ENCODE measurements at regions not wholly inside any gene's neighbourhood (a gene's known extent, or its start where the extent isn't known, plus 50 kb on each side); places are given as distances from the start of the nearest gene placed in this dataset.
"Not testable (repeated sequence)": the region's sequence is repeated elsewhere in the genome, so short reads cannot be mapped to it uniquely, and the experiment has no call there.

DNA sequence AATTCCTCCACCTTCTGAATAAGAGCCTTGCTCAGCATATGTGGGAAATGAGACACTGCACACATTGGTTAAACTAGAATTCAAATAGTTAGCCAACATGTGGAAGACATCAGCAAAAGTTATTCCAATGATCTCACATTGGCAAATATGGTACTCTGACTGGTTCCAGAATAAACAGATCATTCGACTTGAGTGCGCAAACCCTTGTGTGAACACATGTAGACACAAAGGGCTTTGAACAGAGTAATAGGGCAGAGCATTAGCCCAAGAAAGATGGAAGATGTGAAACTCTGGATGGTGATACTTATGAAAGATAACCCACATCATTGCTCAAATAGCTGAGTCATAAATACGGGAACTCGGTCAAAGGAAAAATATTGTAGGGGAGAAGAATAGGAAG, 1133.4 kb upstream of the SEL1L start:
- peak; percentile 20 for DNase-seq (ENCODE audit: unreplicated experiment)
- H3K4me1 Mint-ChIP-seq (ENCODE audit: insufficient read depth, unreplicated experiment): peaks cover 6% of the 10 kb centered on the region
- no peaks in the 10 kb centered on the region for H3K36me3 Mint-ChIP-seq (ENCODE audit: insufficient read depth, unreplicated experiment)
- no peak overlapping the region for H3K4me3 Mint-ChIP-seq (ENCODE audit: unreplicated experiment)
- ChIA-PET CTCF (no interaction called here), POLR2A (no interaction called here)
- TF ChIP-seq, protein P1, sequence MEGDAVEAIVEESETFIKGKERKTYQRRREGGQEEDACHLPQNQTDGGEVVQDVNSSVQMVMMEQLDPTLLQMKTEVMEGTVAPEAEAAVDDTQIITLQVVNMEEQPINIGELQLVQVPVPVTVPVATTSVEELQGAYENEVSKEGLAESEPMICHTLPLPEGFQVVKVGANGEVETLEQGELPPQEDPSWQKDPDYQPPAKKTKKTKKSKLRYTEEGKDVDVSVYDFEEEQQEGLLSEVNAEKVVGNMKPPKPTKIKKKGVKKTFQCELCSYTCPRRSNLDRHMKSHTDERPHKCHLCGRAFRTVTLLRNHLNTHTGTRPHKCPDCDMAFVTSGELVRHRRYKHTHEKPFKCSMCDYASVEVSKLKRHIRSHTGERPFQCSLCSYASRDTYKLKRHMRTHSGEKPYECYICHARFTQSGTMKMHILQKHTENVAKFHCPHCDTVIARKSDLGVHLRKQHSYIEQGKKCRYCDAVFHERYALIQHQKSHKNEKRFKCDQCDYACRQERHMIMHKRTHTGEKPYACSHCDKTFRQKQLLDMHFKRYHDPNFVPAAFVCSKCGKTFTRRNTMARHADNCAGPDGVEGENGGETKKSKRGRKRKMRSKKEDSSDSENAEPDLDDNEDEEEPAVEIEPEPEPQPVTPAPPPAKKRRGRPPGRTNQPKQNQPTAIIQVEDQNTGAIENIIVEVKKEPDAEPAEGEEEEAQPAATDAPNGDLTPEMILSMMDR (IDR thresholded peaks at IDR 0.05; ENCODE audit: unreplicated experiment): no peak
- no peaks in the 10 kb centered on the region for H3K9me3 Mint-ChIP-seq (ENCODE audit: unreplicated experiment)
- no peaks in the 10 kb centered on the region for H3K27me3 Mint-ChIP-seq (ENCODE audit: insufficient read depth, unreplicated experiment)
- peak overlapping the region; percentile 74 for H3K27ac Mint-ChIP-seq (ENCODE audit: low read depth, unreplicated experiment)
- no TSS peak for BruUV-seq (replicated peaks)
- intact Hi-C loops (cut with micrococcal nuclease): no loop called here

GRCh38 chr14:82667501-82667900, 1133.8 kb upstream of the SEL1L start:
- no peaks in the 10 kb centered on the region for H3K36me3 Mint-ChIP-seq (ENCODE audit: insufficient read depth, unreplicated experiment)
- CTCF ChIA-PET: no interaction called here
- no peak for DNase-seq (ENCODE audit: unreplicated experiment)
- TF ChIP-seq, protein P1 (IDR thresholded peaks at IDR 0.05; ENCODE audit: unreplicated experiment): no peak
- POLR2A ChIA-PET: no interaction called here
- BruUV-seq (replicated peaks): no TSS peak
- peak overlapping the region; percentile 74 for H3K27ac Mint-ChIP-seq (ENCODE audit: low read depth, unreplicated experiment)
- H3K27me3 Mint-ChIP-seq (ENCODE audit: insufficient read depth, unreplicated experiment): no peaks in the 10 kb centered on the region
- peaks cover 6% of the 10 kb centered on the region for H3K4me1 Mint-ChIP-seq (ENCODE audit: insufficient read depth, unreplicated experiment)
- H3K9me3 Mint-ChIP-seq (ENCODE audit: unreplicated experiment): no peaks in the 10 kb centered on the region
- intact Hi-C loops (cut with micrococcal nuclease): no loop called here
- H3K4me3 Mint-ChIP-seq (ENCODE audit: unreplicated experiment): no peak overlapping the region

DNA sequence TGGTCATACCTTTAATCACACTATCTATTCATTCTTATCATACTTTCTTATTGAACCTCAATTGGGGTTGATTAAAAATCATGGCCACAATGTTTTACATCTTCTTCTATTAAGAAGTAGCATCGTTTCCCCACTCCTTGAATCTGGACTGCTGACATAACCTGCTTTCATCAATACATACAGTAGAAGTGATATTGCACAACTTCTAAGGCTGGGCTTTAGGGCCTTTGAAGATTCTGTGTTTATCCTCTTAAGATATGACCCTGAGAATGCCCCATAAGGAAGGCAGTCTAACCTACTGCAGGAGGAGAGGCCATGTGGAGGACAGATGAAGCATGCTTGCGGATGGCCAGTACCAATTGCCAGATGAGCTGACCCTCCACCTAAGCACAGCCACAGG, 1142.8 kb upstream of the SEL1L start:
- BruUV-seq (replicated peaks): no TSS peak
- Mint-ChIP-seq H3K4me1 (ENCODE audit: insufficient read depth, unreplicated experiment) (no peaks in the 10 kb centered on the region), H3K4me3 (ENCODE audit: unreplicated experiment) (no peak overlapping the region), H3K27ac (ENCODE audit: low read depth, unreplicated experiment) (no peak overlapping the region), H3K36me3 (ENCODE audit: insufficient read depth, unreplicated experiment) (no peaks in the 10 kb centered on the region), H3K9me3 (ENCODE audit: unreplicated experiment) (no peaks in the 10 kb centered on the region), H3K27me3 (ENCODE audit: insufficient read depth, unreplicated experiment) (no peaks in the 10 kb centered on the region)
- DNase-seq (ENCODE audit: unreplicated experiment): no peak
- TF ChIP-seq, protein P1 (IDR thresholded peaks at IDR 0.05; ENCODE audit: unreplicated experiment): no peak
- ChIA-PET POLR2A (no interaction called here), CTCF (no interaction called here)
- intact Hi-C loops (cut with micrococcal nuclease): no loop called here

GRCh38 chr14:82689948-82690347, 1156.3 kb upstream of the SEL1L start:
- BruUV-seq (replicated peaks): no TSS peak
- Mint-ChIP-seq H3K9me3 (ENCODE audit: unreplicated experiment) (peaks cover 6% of the 10 kb centered on the region), H3K27ac (ENCODE audit: low read depth, unreplicated experiment) (no peak overlapping the region), H3K36me3 (ENCODE audit: insufficient read depth, unreplicated experiment) (no peaks in the 10 kb centered on the region), H3K27me3 (ENCODE audit: insufficient read depth, unreplicated experiment) (no peaks in the 10 kb centered on the region), H3K4me3 (ENCODE audit: unreplicated experiment) (no peak overlapping the region), H3K4me1 (ENCODE audit: insufficient read depth, unreplicated experiment) (peaks cover 7% of the 10 kb centered on the region)
- TF ChIP-seq, protein P1 (IDR thresholded peaks at IDR 0.05; ENCODE audit: unreplicated experiment): no peak
- ChIA-PET CTCF (interaction anchor here (0.5 kb wide), 1 partner anchor 9 kb away, joined by 3 read pairs; no protein-coding TSS in a partner anchor), POLR2A (no interaction called here)
- intact Hi-C loops (cut with micrococcal nuclease): no loop called here
- DNase-seq (ENCODE audit: unreplicated experiment): no peak

DNA sequence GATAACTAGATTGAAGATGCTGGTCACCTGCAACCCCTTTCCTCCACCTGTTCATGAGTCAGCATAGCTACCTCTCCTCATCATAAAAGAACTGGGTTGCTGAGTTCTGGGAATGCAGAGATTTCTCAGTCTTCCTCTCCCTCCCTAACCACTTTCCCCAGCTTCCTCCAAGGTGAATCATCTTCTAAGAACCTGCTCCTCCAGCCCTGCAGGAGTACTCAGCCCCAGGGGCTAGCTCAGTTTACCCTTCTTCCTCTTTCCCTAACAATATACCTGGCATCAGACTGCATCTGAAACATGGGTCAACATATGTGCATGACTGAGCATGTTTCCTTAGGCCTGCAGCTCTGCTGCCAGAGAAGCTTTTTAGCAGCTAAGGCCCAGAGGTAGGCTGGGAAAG, 1157.5 kb upstream of the SEL1L start:
- H3K27me3 Mint-ChIP-seq (ENCODE audit: insufficient read depth, unreplicated experiment); intact Hi-C loops (cut with micrococcal nuclease); H3K9me3 Mint-ChIP-seq (ENCODE audit: unreplicated experiment); H3K4me3 Mint-ChIP-seq (ENCODE audit: unreplicated experiment); H3K27ac Mint-ChIP-seq (ENCODE audit: low read depth, unreplicated experiment); POLR2A ChIA-PET; DNase-seq (ENCODE audit: unreplicated experiment); H3K4me1 Mint-ChIP-seq (ENCODE audit: insufficient read depth, unreplicated experiment); H3K36me3 Mint-ChIP-seq (ENCODE audit: insufficient read depth, unreplicated experiment); BruUV-seq (replicated peaks): not testable (repeated sequence)
- CTCF ChIA-PET: interaction anchor here (0.9 kb wide), 1 partner anchor 21 kb away, joined by 3 read pairs; no protein-coding TSS in a partner anchor
